Smooth muscle cell (in vitro differentiated cells): ENCODE measurements at regions not wholly inside any gene's neighbourhood (a gene's known extent, or its start where the extent isn't known, plus 50 kb on each side); places are given as distances from the start of the nearest gene placed in this dataset.
"Not testable (repeated sequence)": the region's sequence is repeated elsewhere in the genome, so short reads cannot be mapped to it uniquely, and the experiment has no call there.

Source experiments
- DNase-seq: peaks from one replicate; lab custom pipeline; 2025; ENCODE audit not compliant: unreplicated experiment; lab: John Stamatoyannopoulos, UW
- H2AFZ ChIP-seq: fragments of 200-600 bp; sonication (generic); 2 replicates; pipeline ENCODE4 v1.6.0; 2016; ENCODE audit warnings: antibody characterized with exemption, low read depth, mild to moderate bottlenecking
- H3F3A ChIP-seq: fragments of 200-600 bp; sonication (generic); 2 replicates; pipeline ENCODE4 v1.6.0; 2017; ENCODE audit warnings: antibody characterized with exemption, low read depth
- H3K27ac ChIP-seq: fragments of 200-600 bp; sonication (generic); 2 replicates; pipeline ENCODE4 v1.5.1; 2016; ENCODE audit warnings: low read depth, mild to moderate bottlenecking
- H3K27me3 ChIP-seq: fragments of 200-600 bp; sonication (generic); 2 replicates; pipeline ENCODE4 v1.6.1; 2016; ENCODE audit warnings: low read depth, mild to moderate bottlenecking
- H3K36me3 ChIP-seq: fragments of 200-600 bp; sonication (generic); 2 replicates; pipeline ENCODE4 v1.5.1; 2016; ENCODE audit warnings: low read depth
- H3K4me1 ChIP-seq: fragments of 200-600 bp; sonication (generic); 2 replicates; pipeline ENCODE4 v1.5.1; 2016; ENCODE audit warnings: low read depth
- H3K4me2 ChIP-seq: fragments of 200-600 bp; sonication (generic); 2 replicates; pipeline ENCODE4 v1.6.0; 2016; ENCODE audit warnings: mild to moderate bottlenecking
- H3K4me3 ChIP-seq: fragments of 200-600 bp; sonication (generic); 2 replicates; pipeline ENCODE4 v1.5.1; 2016; ENCODE audit warnings: mild to moderate bottlenecking
- H3K79me2 ChIP-seq: fragments of 200-600 bp; sonication (generic); 2 replicates; pipeline ENCODE4 v1.6.0; 2016; ENCODE audit warnings: low read depth, mild to moderate bottlenecking
- H3K9ac ChIP-seq: fragments of 200-600 bp; sonication (generic); 2 replicates; pipeline ENCODE4 v1.6.0; 2016; ENCODE audit warnings: low read depth
- H3K9me3 ChIP-seq: fragments of 200-600 bp; sonication (generic); replicated peaks from 2 replicates; pipeline ENCODE4 v1.5.1; 2016; ENCODE audit warnings: low read depth
- H4K20me1 ChIP-seq: fragments of 200-600 bp; sonication (generic); 2 replicates; pipeline ENCODE4 v1.6.0; 2016; ENCODE audit warnings: low read depth
- CTCF ChIP-seq: fragments of 200-600 bp; sonication (generic); IDR thresholded peaks from 2 replicates; pipeline ENCODE4 v1.5.1; 2017; ENCODE audit warnings: borderline replicate concordance, mild to moderate bottlenecking, antibody characterized with exemption; ENCODE audit not compliant: insufficient read depth, poor library complexity, severe bottlenecking
- WGBS: methylation state at CpG from one replicate; pipeline ENCODE4 v1.1.7; 2016; ENCODE audit warnings: low lambda C conversion rate; 5-methylcytosine and 5-hydroxymethylcytosine counted together

DNA sequence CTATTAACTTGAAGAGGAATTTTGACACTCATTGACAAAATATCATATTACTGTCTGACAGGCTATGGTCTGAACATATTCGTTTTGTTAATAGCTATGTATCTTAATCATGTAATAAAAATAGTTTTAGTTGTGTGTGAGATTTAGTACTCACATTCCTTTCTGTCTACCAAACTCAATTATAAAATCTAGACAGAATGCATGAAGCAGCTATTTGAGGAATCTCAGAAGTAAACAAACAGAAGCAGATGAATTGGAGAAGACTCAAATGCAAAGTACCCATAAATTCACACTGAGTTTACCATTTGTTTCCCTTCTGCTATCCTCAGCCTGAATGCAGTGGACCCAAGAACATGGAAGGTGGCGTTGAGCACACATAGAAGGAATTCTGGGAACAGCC, 841.6 kb upstream of the AADAT start:
- no peaks in the 10 kb centered on the region for H3K4me1 ChIP-seq
- no peaks in the 10 kb centered on the region for H3K9me3 ChIP-seq
- peak overlapping the region; percentile 61 for H3K4me2 ChIP-seq
- TF ChIP-seq CTCF: no peak
- no peak overlapping the region for H3K4me3 ChIP-seq
- peak overlapping the region; percentile 62 for H2AFZ ChIP-seq
- no peaks in the 10 kb centered on the region for H3K79me2 ChIP-seq
- no peaks in the 10 kb centered on the region for H3K27me3 ChIP-seq
- H4K20me1 ChIP-seq: no peaks in the 10 kb centered on the region
- WGBS: 67% methylated on average over 2 of the region's 2 CpGs
- no peaks in the 10 kb centered on the region for H3K36me3 ChIP-seq
- no peak overlapping the region for H3K27ac ChIP-seq
- H3K9ac ChIP-seq: no peak overlapping the region
- DNase-seq: no peak
- H3F3A ChIP-seq: no peaks in the 10 kb centered on the region

DNA sequence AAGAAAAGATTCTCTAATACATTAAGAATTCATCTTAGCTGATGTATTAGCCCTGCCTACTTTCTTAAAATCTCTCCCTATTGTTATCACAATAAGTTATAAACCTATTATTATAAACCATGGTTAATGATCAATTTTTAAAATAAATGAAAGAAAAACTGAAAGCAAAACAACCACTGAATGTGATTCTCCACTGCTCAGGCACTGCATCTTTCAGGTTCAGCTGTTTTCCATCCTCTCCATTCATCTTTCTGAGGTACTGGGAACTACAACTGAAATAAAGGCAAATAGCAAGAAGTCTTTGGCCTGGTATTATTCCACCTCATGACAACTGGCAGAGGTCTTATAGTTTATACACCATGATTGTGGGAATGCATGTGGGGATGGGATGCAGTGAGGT, 798.9 kb upstream of the AADAT start:
- Histone ChIP-seq H3K4me3 (no peak overlapping the region), H3K79me2 (no peaks in the 10 kb centered on the region), H3K27ac (no peak overlapping the region), H3F3A (no peaks in the 10 kb centered on the region), H3K9me3 (no peaks in the 10 kb centered on the region), H3K4me1 (no peaks in the 10 kb centered on the region), H3K9ac (no peak overlapping the region), H3K27me3 (no peaks in the 10 kb centered on the region), H2AFZ (no peak overlapping the region), H4K20me1 (no peaks in the 10 kb centered on the region), H3K4me2 (no peak overlapping the region), H3K36me3 (no peaks in the 10 kb centered on the region)
- TF ChIP-seq CTCF: no peak
- no peak for DNase-seq

- Histone ChIP-seq H3K27ac (no peak overlapping the region), H3K9ac (no peak overlapping the region), H2AFZ (no peak overlapping the region), H3K36me3 (no peaks in the 10 kb centered on the region), H3K79me2 (no peaks in the 10 kb centered on the region), H3K9me3 (no peaks in the 10 kb centered on the region), H4K20me1 (no peaks in the 10 kb centered on the region), H3K4me2 (no peak overlapping the region), H3K4me1 (no peaks in the 10 kb centered on the region), H3F3A (no peaks in the 10 kb centered on the region), H3K4me3 (no peak overlapping the region), H3K27me3 (no peaks in the 10 kb centered on the region)
- no peak for TF ChIP-seq CTCF
- WGBS: 61% methylated on average over 3 of the region's 3 CpGs
- DNase-seq: no peak
These were observed 797.6 kb upstream of the AADAT start for GRCh38 chr4:170887396-170887795.

DNA sequence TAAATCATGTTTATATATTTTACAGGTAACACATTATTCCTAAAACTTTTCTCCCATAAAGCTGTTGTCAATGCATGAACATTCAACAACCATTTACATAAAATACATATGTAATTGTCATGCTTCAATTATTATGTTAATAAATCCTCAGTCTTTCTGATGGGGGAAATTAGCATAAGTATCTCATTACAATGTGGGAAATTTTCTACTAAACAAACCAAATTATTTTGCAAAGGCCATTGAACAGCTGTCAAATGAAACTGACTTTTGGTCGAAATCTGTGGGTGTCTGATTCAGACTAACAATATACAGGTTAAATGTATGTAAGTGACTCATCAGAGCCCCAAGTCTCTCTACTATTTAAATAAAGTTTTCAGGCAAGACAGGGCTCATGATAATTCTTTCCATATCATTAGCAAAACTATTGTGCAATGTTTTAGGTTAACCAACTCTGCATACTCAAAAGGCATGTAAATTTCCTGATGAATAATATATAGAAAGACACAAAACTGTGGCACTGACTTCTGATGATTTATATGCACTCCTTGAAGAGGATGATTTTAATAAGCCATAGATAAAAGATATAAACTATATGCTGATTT, 795.3 kb upstream of the AADAT start:
- no peak for DNase-seq
- TF ChIP-seq CTCF: no peak
- Histone ChIP-seq H3K27me3 (no peaks in the 10 kb centered on the region), H3K27ac (no peak overlapping the region), H3K4me3 (no peak overlapping the region), H4K20me1 (no peaks in the 10 kb centered on the region), H3K9ac (no peak overlapping the region), H3F3A (no peaks in the 10 kb centered on the region), H3K36me3 (no peaks in the 10 kb centered on the region), H3K4me2 (no peak overlapping the region), H2AFZ (no peak overlapping the region), H3K4me1 (no peaks in the 10 kb centered on the region), H3K9me3 (no peaks in the 10 kb centered on the region), H3K79me2 (no peaks in the 10 kb centered on the region)
- 75% methylated on average over 1 of the region's 1 CpG for WGBS

- not testable (repeated sequence) for DNase-seq, H3K36me3 ChIP-seq, H3K27ac ChIP-seq, H3K9me3 ChIP-seq, H3K4me3 ChIP-seq, H3F3A ChIP-seq, H3K4me1 ChIP-seq, H3K4me2 ChIP-seq, H3K9ac ChIP-seq, H3K79me2 ChIP-seq, H3K27me3 ChIP-seq, H4K20me1 ChIP-seq
- H2AFZ ChIP-seq: peak overlapping the region; percentile 17
These were observed 791.9 kb upstream of the AADAT start for GRCh38 chr4:170881646-170882045.
